ENCODE measurements at regions not wholly inside any gene's neighbourhood (a gene's known extent, or its start where the extent isn't known, plus 50 kb on each side); places are given as distances from the start of the nearest gene placed in this dataset.

- Mint-ChIP-seq H3K27me3 (no peaks in the 10 kb centered on the region), H3K4me3 (no peak overlapping the region), H3K4me1 (no peaks in the 10 kb centered on the region), H3K9me3 (peaks cover 3% of the 10 kb centered on the region), H3K27ac (no peak overlapping the region), H3K36me3 (no peaks in the 10 kb centered on the region)
- ATAC-seq = no peak
Measured at GRCh38 chr18:22019193-22019592, 150.2 kb upstream of the GATA6 start.

- Mint-ChIP-seq H3K36me3 (no peaks in the 10 kb centered on the region), H3K27me3 (no peaks in the 10 kb centered on the region), H3K4me1 (no peaks in the 10 kb centered on the region), H3K4me3 (no peak overlapping the region), H3K9me3 (peaks cover 3% of the 10 kb centered on the region), H3K27ac (no peak overlapping the region)
- ATAC-seq = peak; percentile 7
Measured at GRCh38 chr18:22020127-22020866, 149.1 kb upstream of the GATA6 start.

GRCh38 chr18:22020867-22021370, 148.5 kb upstream of the GATA6 start:
- no peak overlapping the region for H3K4me3 Mint-ChIP-seq
- no peaks in the 10 kb centered on the region for H3K27me3 Mint-ChIP-seq
- H3K9me3 Mint-ChIP-seq = peaks cover 3% of the 10 kb centered on the region
- no peaks in the 10 kb centered on the region for H3K4me1 Mint-ChIP-seq
- H3K36me3 Mint-ChIP-seq = no peaks in the 10 kb centered on the region
- ATAC-seq = no peak
- no peak overlapping the region for H3K27ac Mint-ChIP-seq

- Mint-ChIP-seq H3K36me3 (no peaks in the 10 kb centered on the region), H3K9me3 (peaks cover 3% of the 10 kb centered on the region), H3K4me1 (no peaks in the 10 kb centered on the region), H3K4me3 (no peak overlapping the region), H3K27ac (no peak overlapping the region), H3K27me3 (peaks cover 5% of the 10 kb centered on the region)
- ATAC-seq = no peak
Measured at GRCh38 chr18:22021701-22022100, 147.7 kb upstream of the GATA6 start.

- Mint-ChIP-seq H3K27me3 (peaks cover 9% of the 10 kb centered on the region), H3K4me1 (no peaks in the 10 kb centered on the region), H3K27ac (no peak overlapping the region), H3K4me3 (no peak overlapping the region), H3K36me3 (no peaks in the 10 kb centered on the region), H3K9me3 (no peaks in the 10 kb centered on the region)
- no peak for ATAC-seq
Measured at GRCh38 chr18:22024924-22025323, 144.5 kb upstream of the GATA6 start.

GRCh38 chr18:22026362-22026761, 143.0 kb upstream of the GATA6 start:
- no peaks in the 10 kb centered on the region for H3K4me1 Mint-ChIP-seq
- ATAC-seq = no peak
- H3K9me3 Mint-ChIP-seq = no peaks in the 10 kb centered on the region
- no peak overlapping the region for H3K27ac Mint-ChIP-seq
- H3K36me3 Mint-ChIP-seq = no peaks in the 10 kb centered on the region
- H3K4me3 Mint-ChIP-seq = no peak overlapping the region
- peaks cover 9% of the 10 kb centered on the region for H3K27me3 Mint-ChIP-seq

- H3K27me3 Mint-ChIP-seq = peaks cover 9% of the 10 kb centered on the region
- H3K4me1 Mint-ChIP-seq = no peaks in the 10 kb centered on the region
- no peaks in the 10 kb centered on the region for H3K36me3 Mint-ChIP-seq
- no peak for ATAC-seq
- no peak overlapping the region for H3K27ac Mint-ChIP-seq
- H3K4me3 Mint-ChIP-seq = no peak overlapping the region
- no peaks in the 10 kb centered on the region for H3K9me3 Mint-ChIP-seq
Measured at GRCh38 chr18:22026889-22027288, 142.5 kb upstream of the GATA6 start.

GRCh38 chr18:22031611-22032010, 137.8 kb upstream of the GATA6 start:
- H3K27me3 Mint-ChIP-seq = peaks cover 5% of the 10 kb centered on the region
- H3K4me1 Mint-ChIP-seq = no peaks in the 10 kb centered on the region
- H3K27ac Mint-ChIP-seq = no peak overlapping the region
- no peak overlapping the region for H3K4me3 Mint-ChIP-seq
- no peak for ATAC-seq
- H3K36me3 Mint-ChIP-seq = no peaks in the 10 kb centered on the region
- H3K9me3 Mint-ChIP-seq = no peaks in the 10 kb centered on the region

- H3K27ac Mint-ChIP-seq = no peak overlapping the region
- H3K4me3 Mint-ChIP-seq = no peak overlapping the region
- ATAC-seq = no peak
- no peaks in the 10 kb centered on the region for H3K9me3 Mint-ChIP-seq
- no peaks in the 10 kb centered on the region for H3K36me3 Mint-ChIP-seq
- no peaks in the 10 kb centered on the region for H3K27me3 Mint-ChIP-seq
- H3K4me1 Mint-ChIP-seq = no peaks in the 10 kb centered on the region
Measured at GRCh38 chr18:22032392-22032961, 136.9 kb upstream of the GATA6 start.

GRCh38 chr18:22033085-22033484, 136.3 kb upstream of the GATA6 start:
- no peaks in the 10 kb centered on the region for H3K9me3 Mint-ChIP-seq
- H3K4me1 Mint-ChIP-seq = no peaks in the 10 kb centered on the region
- H3K27ac Mint-ChIP-seq = no peak overlapping the region
- H3K36me3 Mint-ChIP-seq = no peaks in the 10 kb centered on the region
- H3K27me3 Mint-ChIP-seq = no peaks in the 10 kb centered on the region
- no peak for ATAC-seq
- H3K4me3 Mint-ChIP-seq = no peak overlapping the region

GRCh38 chr18:22034276-22034675, 135.1 kb upstream of the GATA6 start:
- Mint-ChIP-seq H3K27ac (no peak overlapping the region), H3K4me1 (no peaks in the 10 kb centered on the region), H3K27me3 (no peaks in the 10 kb centered on the region), H3K9me3 (no peaks in the 10 kb centered on the region), H3K36me3 (no peaks in the 10 kb centered on the region), H3K4me3 (no peak overlapping the region)
- no peak for ATAC-seq

GRCh38 chr18:22040533-22040932, 128.9 kb upstream of the GATA6 start:
- Mint-ChIP-seq H3K4me3 (no peak overlapping the region), H3K9me3 (peaks cover 2% of the 10 kb centered on the region), H3K4me1 (no peaks in the 10 kb centered on the region), H3K36me3 (no peaks in the 10 kb centered on the region), H3K27me3 (no peaks in the 10 kb centered on the region), H3K27ac (no peak overlapping the region)
- no peak for ATAC-seq

- Mint-ChIP-seq H3K27ac (no peak overlapping the region), H3K4me3 (no peak overlapping the region), H3K9me3 (peaks cover 2% of the 10 kb centered on the region), H3K4me1 (no peaks in the 10 kb centered on the region), H3K27me3 (peaks cover 9% of the 10 kb centered on the region), H3K36me3 (no peaks in the 10 kb centered on the region)
- no peak for ATAC-seq
Measured at GRCh38 chr18:22043837-22044236, 125.6 kb upstream of the GATA6 start.

GRCh38 chr18:22044474-22045220, 124.7 kb upstream of the GATA6 start:
- peaks cover 9% of the 10 kb centered on the region for H3K27me3 Mint-ChIP-seq
- ATAC-seq = no peak
- no peaks in the 10 kb centered on the region for H3K4me1 Mint-ChIP-seq
- no peak overlapping the region for H3K27ac Mint-ChIP-seq
- H3K9me3 Mint-ChIP-seq = peaks cover 2% of the 10 kb centered on the region
- H3K36me3 Mint-ChIP-seq = no peaks in the 10 kb centered on the region
- no peak overlapping the region for H3K4me3 Mint-ChIP-seq

GRCh38 chr18:22045221-22045918, 124.0 kb upstream of the GATA6 start:
- Mint-ChIP-seq H3K4me1 (no peaks in the 10 kb centered on the region), H3K27me3 (peaks cover 9% of the 10 kb centered on the region), H3K27ac (no peak overlapping the region), H3K9me3 (no peaks in the 10 kb centered on the region), H3K4me3 (no peak overlapping the region), H3K36me3 (no peaks in the 10 kb centered on the region)
- no peak for ATAC-seq

Measured in stimulated activated memory B cell treated with anti-CD40 and anti-IgM and Interleukin-4, amounts not matched to agents 10 μg/mL and 1 μg/mL and 100 μg/mL, for 72 hours (primary cell).